ENCODE measurements at regions not wholly inside any gene's neighbourhood (a gene's known extent, or its start where the extent isn't known, plus 50 kb on each side); places are given as distances from the start of the nearest gene placed in this dataset.

DNA sequence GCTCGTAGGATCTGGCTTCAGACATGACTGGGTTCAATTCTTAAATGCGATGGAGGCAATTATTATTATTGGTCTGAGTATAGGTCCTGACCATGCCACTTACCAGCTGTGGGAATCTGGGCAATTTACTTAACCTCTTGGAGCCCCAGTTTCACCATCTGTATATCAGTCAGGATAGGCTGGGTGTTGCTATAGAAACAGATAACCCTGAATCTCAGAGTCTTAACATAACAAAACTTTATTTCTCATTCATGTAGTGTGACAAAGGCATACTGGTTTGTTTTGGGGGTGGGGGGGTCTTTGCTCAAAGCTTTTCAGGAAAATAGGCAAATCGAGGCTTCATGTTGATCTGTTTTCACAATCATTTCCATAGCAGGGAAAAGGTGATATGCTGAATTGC is 199.6 kb upstream of the SRRM4 start:
- no peak for DNase-seq (ENCODE audit: low spot score)
- in situ Hi-C loops (cut with MboI; ENCODE audit: low sequenced_read_pairs, unreplicated experiment) = no loop called here
- TF ChIP-seq, protein P1, sequence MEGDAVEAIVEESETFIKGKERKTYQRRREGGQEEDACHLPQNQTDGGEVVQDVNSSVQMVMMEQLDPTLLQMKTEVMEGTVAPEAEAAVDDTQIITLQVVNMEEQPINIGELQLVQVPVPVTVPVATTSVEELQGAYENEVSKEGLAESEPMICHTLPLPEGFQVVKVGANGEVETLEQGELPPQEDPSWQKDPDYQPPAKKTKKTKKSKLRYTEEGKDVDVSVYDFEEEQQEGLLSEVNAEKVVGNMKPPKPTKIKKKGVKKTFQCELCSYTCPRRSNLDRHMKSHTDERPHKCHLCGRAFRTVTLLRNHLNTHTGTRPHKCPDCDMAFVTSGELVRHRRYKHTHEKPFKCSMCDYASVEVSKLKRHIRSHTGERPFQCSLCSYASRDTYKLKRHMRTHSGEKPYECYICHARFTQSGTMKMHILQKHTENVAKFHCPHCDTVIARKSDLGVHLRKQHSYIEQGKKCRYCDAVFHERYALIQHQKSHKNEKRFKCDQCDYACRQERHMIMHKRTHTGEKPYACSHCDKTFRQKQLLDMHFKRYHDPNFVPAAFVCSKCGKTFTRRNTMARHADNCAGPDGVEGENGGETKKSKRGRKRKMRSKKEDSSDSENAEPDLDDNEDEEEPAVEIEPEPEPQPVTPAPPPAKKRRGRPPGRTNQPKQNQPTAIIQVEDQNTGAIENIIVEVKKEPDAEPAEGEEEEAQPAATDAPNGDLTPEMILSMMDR (IDR thresholded peaks at IDR 0.05; ENCODE audit: borderline replicate concordance, control extremely low read depth, extremely low read depth, insufficient read depth, missing control alignments) = no peak

DNA sequence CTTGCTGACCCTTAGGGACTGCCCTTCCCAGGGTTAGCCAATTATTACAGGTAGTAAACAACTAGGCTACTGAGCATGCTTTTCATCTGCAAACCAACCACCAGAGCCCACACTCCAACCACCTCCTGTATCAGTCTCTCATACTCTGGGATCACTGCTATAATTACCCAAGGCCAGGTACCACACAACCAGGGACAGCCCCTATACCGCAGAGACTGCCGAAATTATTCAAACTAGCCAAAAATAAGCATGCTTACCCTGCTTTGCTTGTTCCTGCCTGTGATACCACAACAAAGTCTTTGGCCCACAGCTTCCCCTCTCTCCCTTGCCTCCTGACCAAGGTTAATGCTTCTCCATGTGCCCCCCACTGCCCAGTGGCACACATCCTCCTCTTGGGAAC is 197.6 kb upstream of the SRRM4 start:
- TF ChIP-seq, protein P1 (IDR thresholded peaks at IDR 0.05; ENCODE audit: borderline replicate concordance, control extremely low read depth, extremely low read depth, insufficient read depth, missing control alignments) = no peak
- DNase-seq (ENCODE audit: low spot score) = no peak
- in situ Hi-C loops (cut with MboI; ENCODE audit: low sequenced_read_pairs, unreplicated experiment) = no loop called here

DNA sequence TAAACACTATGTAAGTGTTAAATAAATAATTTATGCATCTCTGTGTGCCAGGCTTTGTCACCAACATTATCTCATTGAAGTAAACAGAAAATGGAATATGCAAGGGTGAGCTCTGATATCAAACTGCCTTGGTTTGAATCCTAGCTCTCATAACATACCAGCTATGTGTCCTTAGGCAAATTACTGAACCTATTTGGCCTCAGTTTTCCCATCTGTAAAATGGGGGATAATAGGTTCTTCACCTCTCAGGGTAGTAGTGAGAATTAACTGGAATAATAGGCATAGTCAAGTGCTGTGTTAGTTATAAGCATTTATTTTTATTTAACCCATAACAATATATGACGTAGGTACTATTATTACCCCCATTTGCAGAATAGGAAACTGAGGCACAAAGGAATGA is 190.8 kb upstream of the SRRM4 start:
- TF ChIP-seq, protein P1 (IDR thresholded peaks at IDR 0.05; ENCODE audit: borderline replicate concordance, control extremely low read depth, extremely low read depth, insufficient read depth, missing control alignments) = no peak

DNA sequence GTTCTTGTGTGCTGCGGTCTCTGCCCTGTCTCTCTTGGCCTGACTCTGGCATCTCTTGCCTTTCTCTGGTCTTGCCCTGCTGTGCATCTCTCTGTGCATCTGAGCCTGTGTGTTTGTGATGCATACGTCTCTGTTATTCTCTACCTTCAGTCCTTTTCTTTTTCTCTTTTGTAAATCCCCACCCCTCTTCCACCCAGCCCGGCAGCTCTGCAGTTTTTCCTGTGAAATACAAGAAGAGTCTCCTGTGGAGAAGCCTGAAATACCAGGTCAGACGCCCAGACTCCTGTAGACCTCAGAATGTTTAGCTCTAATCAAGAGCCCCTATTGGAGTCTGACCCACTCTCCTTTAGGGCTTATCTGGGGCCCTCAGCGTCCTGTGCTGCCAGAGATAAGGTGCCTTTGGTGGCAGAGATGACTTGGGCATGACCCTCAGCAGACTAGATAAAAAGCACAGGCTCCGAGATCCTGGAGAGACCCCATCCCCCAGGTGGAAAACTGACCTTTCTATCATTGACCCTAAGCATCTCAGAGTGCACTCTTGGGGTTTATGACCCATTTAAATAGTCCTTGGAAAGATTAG is 167.5 kb upstream of the SRRM4 start:
- in situ Hi-C loops (cut with MboI; ENCODE audit: low sequenced_read_pairs, unreplicated experiment) = no loop called here
- DNase-seq (ENCODE audit: low spot score) = no peak
- TF ChIP-seq, protein P1 (IDR thresholded peaks at IDR 0.05; ENCODE audit: borderline replicate concordance, control extremely low read depth, extremely low read depth, insufficient read depth, missing control alignments) = no peak

More for the DNA sequence above, 190.8 kb upstream of the SRRM4 start:
- in situ Hi-C loops (cut with MboI; ENCODE audit: low sequenced_read_pairs, unreplicated experiment) = no loop called here
- no peak for DNase-seq (ENCODE audit: low spot score)

DNA sequence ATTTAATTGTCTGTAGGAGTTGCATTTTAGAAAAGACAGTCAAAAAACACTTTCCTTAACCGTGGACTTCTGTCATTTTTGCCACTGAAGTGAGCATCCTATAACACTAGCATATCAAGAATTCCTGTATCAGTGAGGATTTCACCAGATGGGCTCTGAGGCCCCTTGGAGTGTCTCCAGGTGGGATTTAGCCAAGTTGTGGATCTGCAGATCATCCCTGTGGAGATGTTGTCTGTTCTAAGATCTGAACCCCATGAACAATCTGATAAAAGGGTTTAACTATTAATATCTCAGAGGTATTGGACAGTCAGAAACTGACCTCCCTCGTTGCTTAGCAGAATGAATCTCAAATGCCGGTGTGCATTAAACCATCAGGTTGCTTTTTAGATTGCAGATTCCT is 165.0 kb upstream of the SRRM4 start:
- no peak for DNase-seq (ENCODE audit: low spot score)
- in situ Hi-C loops (cut with MboI; ENCODE audit: low sequenced_read_pairs, unreplicated experiment) = no loop called here
- TF ChIP-seq, protein P1 (IDR thresholded peaks at IDR 0.05; ENCODE audit: borderline replicate concordance, control extremely low read depth, extremely low read depth, insufficient read depth, missing control alignments) = no peak

DNA sequence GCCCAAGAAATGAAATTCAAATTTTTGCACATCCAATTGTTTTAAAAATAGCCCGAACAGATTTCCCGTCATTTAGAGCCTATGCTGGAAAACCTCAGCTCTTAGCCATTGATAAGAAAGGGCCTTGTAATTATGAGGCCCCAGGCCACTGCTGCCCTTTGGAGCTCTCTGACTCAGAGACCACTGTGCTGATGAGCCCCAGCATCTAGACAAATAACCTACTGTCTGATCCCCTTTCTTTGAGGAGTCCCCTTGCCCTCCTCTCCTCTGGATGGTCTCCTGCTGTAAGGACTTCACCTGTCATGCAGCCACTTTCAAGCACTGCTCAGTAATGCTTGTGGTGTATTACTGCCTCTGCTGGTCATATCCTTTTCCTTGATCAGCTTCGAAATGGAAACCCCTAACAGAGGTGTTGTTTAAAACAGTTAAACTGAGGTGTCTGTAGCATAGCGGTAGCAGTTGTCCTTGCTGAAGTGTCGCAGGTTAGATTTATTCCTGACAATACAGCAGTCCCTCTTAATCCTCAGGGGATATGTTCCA is 159.9 kb upstream of the SRRM4 start:
- TF ChIP-seq, protein P1 (IDR thresholded peaks at IDR 0.05; ENCODE audit: borderline replicate concordance, control extremely low read depth, extremely low read depth, insufficient read depth, missing control alignments) = no peak
- DNase-seq (ENCODE audit: low spot score) = no peak
- in situ Hi-C loops (cut with MboI; ENCODE audit: low sequenced_read_pairs, unreplicated experiment) = no loop called here
